IMR-90 (cell line): ENCODE measurements at regions not wholly inside any gene's neighbourhood (a gene's known extent, or its start where the extent isn't known, plus 50 kb on each side); places are given as distances from the start of the nearest gene placed in this dataset.

ENCODE experiments used
- ATAC-seq: fragments of 200-7000 bp; cut with Tn5 transposase; 2 replicates; pipeline ENCODE4 v1.9.1; 2020; ENCODE audit warnings: low read depth, mild to moderate bottlenecking, moderate library complexity
- BruUV-seq: library from RNA; stranded (reverse); fragments of 400-500 nt; replicated peaks from 2 replicates; lab custom pipeline; 2021; lab: Mats Ljungman, UMichigan
- CTCF ChIA-PET: fragments of 300-600 bp; formaldehyde crosslinking; extraction: SDS; loops from one replicate; lab custom pipeline; 2021; ENCODE audit warnings: antibody characterized with exemption; lab: Yijun Ruan, JAX
- POLR2A ChIA-PET: fragments of 300-600 bp; sonication (Branson Sonifier 250); formaldehyde crosslinking; loops from one replicate; lab custom pipeline; 2022; ENCODE audit warnings: antibody characterized with exemption; ENCODE audit not compliant: unreplicated experiment; lab: Charles Lee
- DNase-seq: peaks from one replicate; pipeline ENCODE4 v3.0.0; 2013
- H2AFZ ChIP-seq: replicated peaks from 2 replicates; pipeline ENCODE3; 2013; ENCODE audit warnings: low read length, mild to moderate bottlenecking; ENCODE audit not compliant: poor library complexity
- H2AK5ac ChIP-seq: 2 replicates; pipeline ENCODE4 v1.6.1; 2013; ENCODE audit warnings: low read depth, low read length, inconsistent platforms
- H2AK9ac ChIP-seq: replicated peaks from 2 replicates; pipeline ENCODE3; 2013; ENCODE audit warnings: mild to moderate bottlenecking, low read depth, low read length, moderate library complexity; ENCODE audit not compliant: poor library complexity
- H2BK120ac ChIP-seq: 2 replicates; pipeline ENCODE4 v1.6.1; 2013; ENCODE audit warnings: low read depth, low read length, inconsistent platforms
- H2BK15ac ChIP-seq: 3 replicates; pipeline ENCODE4 v1.6.1; 2013; ENCODE audit warnings: low read depth, low read length, inconsistent platforms
- H2BK20ac ChIP-seq: 2 replicates; pipeline ENCODE4 v1.6.1; 2013; ENCODE audit warnings: low read depth, mild to moderate bottlenecking, inconsistent platforms, low read length, moderate library complexity
- H2BK5ac ChIP-seq: 2 replicates; pipeline ENCODE4 v1.6.1; 2013; ENCODE audit warnings: mild to moderate bottlenecking, low read depth, low read length, inconsistent platforms; ENCODE audit not compliant: poor library complexity, severe bottlenecking
- H3K14ac ChIP-seq: replicated peaks from 2 replicates; pipeline ENCODE4 v1.6.1; 2013; ENCODE audit warnings: low read depth, low read length, inconsistent platforms
- H3K18ac ChIP-seq: 2 replicates; pipeline ENCODE4 v1.6.1; 2013; ENCODE audit warnings: low read depth, low read length, control low read depth
- H3K23ac ChIP-seq: 2 replicates; pipeline ENCODE4 v1.6.1; 2013; ENCODE audit warnings: low read depth, low read length, inconsistent platforms
- H3K27ac ChIP-seq: 2 replicates; pipeline ENCODE4 v1.5.1; 2013; ENCODE audit warnings: mild to moderate bottlenecking, control low read depth, low read length; ENCODE audit not compliant: insufficient read depth
- H3K27me3 ChIP-seq: 2 replicates; pipeline ENCODE4 v1.6.1; 2013; ENCODE audit warnings: low read length; ENCODE audit not compliant: control insufficient read depth, insufficient read depth
- H3K36me3 ChIP-seq: 2 replicates; pipeline ENCODE4 v1.6.1; 2013; ENCODE audit warnings: low read length, mixed read lengths; ENCODE audit not compliant: control insufficient read depth, insufficient read depth
- H3K4ac ChIP-seq: 2 replicates; pipeline ENCODE4 v1.6.1; 2013; ENCODE audit warnings: low read depth, low read length, inconsistent platforms
- H3K4me1 ChIP-seq: 2 replicates; pipeline ENCODE4 v1.6.1; 2013; ENCODE audit warnings: low read length, mixed read lengths; ENCODE audit not compliant: control insufficient read depth, insufficient read depth
- H3K4me2 ChIP-seq: 2 replicates; pipeline ENCODE4 v1.6.1; 2013; ENCODE audit warnings: low read depth, mild to moderate bottlenecking, control low read depth, low read length, moderate library complexity
- H3K4me3 ChIP-seq: 2 replicates; pipeline ENCODE4 v1.5.1; 2013; ENCODE audit warnings: low read depth, mild to moderate bottlenecking, control low read depth, low read length, moderate library complexity; ENCODE audit not compliant: insufficient read depth
- H3K56ac ChIP-seq: 2 replicates; pipeline ENCODE4 v1.6.1; 2013; ENCODE audit warnings: low read length, inconsistent platforms; ENCODE audit not compliant: insufficient read depth; ENCODE audit errors: extremely low read depth
- H3K79me1 ChIP-seq, 2 experiments: 2 replicates each; pipeline ENCODE4 v1.6.1; 2013; ENCODE audit warnings: low read length in 2 of 2, inconsistent platforms in 1 of 2, low read depth in 1 of 2
- H3K9ac ChIP-seq: 2 replicates; pipeline ENCODE4 v1.6.1; 2013; ENCODE audit warnings: low read depth, low read length, control low read depth
- H3K9me1 ChIP-seq: 2 replicates; pipeline ENCODE4 v1.6.1; 2013; ENCODE audit warnings: low read length, inconsistent platforms; ENCODE audit not compliant: insufficient read depth
- H3K9me3 ChIP-seq: 2 replicates; pipeline ENCODE4 v1.6.1; 2013; ENCODE audit warnings: low read length; ENCODE audit not compliant: control insufficient read depth, insufficient read depth
- H4K20me1 ChIP-seq: 2 replicates; pipeline ENCODE4 v1.6.1; 2013; ENCODE audit warnings: low read length, inconsistent platforms; ENCODE audit not compliant: insufficient read depth
- H4K5ac ChIP-seq: 2 replicates; pipeline ENCODE4 v1.6.1; 2013; ENCODE audit warnings: mild to moderate bottlenecking, low read depth, low read length, control low read depth
- H4K8ac ChIP-seq, 2 experiments: 2 replicates each; pipeline ENCODE4 v1.6.1; 2013; ENCODE audit warnings: low read depth in 2 of 2, low read length in 2 of 2, control low read depth in 1 of 2, inconsistent platforms in 1 of 2
- H4K91ac ChIP-seq: 2 replicates; pipeline ENCODE4 v1.6.1; 2013; ENCODE audit warnings: low read depth, low read length, inconsistent platforms; ENCODE audit not compliant: insufficient read depth
- MAZ ChIP-seq: IDR thresholded peaks from 2 replicates; pipeline ENCODE4 v1.6.1; 2012; ENCODE audit warnings: low read depth, mild to moderate bottlenecking, low read length, improper control_type of control experiment, moderate library complexity, borderline replicate concordance
- RFX5 ChIP-seq: IDR thresholded peaks from 2 replicates; pipeline ENCODE4 v1.8.0; 2012; ENCODE audit warnings: low read depth, mild to moderate bottlenecking, low read length, moderate library complexity
- WGBS, 2 experiments: methylation state at CpG; one replicate each; pipeline versions ENCODE4 v1.1.5 to v1.1.7; 2013; ENCODE audit warnings: missing lambda C conversion rate in 2 of 2; ENCODE audit not compliant: insufficient read length in 1 of 2; ENCODE audit errors: extremely low coverage in 2 of 2; 5-methylcytosine and 5-hydroxymethylcytosine counted together
- dilution Hi-C: fragments of 300-500 bp; cut with HindIII; formaldehyde crosslinking; loops from one replicate; pipeline ENCODE4 v1.14.3; 2018; ENCODE audit warnings: low sequenced_read_pairs; ENCODE audit not compliant: unreplicated experiment
- in situ Hi-C: fragments of 300-500 bp; cut with MboI; formaldehyde crosslinking; loops from 3 replicates; pipeline ENCODE4 v1.14.3; 2019; ENCODE audit warnings: low sequenced_read_pairs, inconsistent platforms, mixed read lengths
- intact Hi-C: fragments of 100-400 bp; cut with micrococcal nuclease; formaldehyde crosslinking; loops from 2 replicates; pipeline ENCODE4 v1.10.0; 2022
- TF ChIP-seq, protein P1 (sequence below): conservative IDR thresholded peaks from 2 replicates; pipeline ENCODE4 v1.5.1; 2012; ENCODE audit warnings: mild to moderate bottlenecking, low read depth, low read length, improper control_type of control experiment
- TF ChIP-seq, protein P2 (sequence below): fragments of 150-350 bp; IDR thresholded peaks from 2 replicates; pipeline ENCODE4 v1.6.1; 2017; ENCODE audit warnings: mild to moderate bottlenecking, antibody characterized with exemption, low read length, low read depth

DNA sequence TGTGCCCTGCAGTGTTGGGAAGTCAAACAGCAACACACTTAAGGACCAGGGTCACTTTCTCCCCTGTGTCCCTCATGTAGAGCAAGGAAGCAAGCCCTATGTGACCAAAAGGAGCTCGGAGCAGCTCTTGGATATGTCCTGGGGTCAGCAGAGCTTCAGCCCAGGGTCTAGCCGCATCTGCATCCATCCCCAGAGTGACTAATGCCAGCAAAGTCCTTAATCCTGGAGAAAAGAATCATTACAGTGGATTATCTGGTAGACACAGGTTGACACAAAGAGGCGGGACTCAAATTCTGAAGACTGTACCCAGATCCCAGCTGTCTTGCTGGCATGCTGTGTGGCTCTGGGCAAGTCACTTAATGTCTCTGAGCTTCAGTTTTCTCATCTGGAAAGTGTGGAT, 239.1 kb upstream of the PWP1 start:
- BruUV-seq, result no TSS peak
- CTCF ChIA-PET, result no interaction called here

More for the DNA sequence above, 239.1 kb upstream of the PWP1 start:
- Histone ChIP-seq H3K9me1 (no peaks in the 10 kb centered on the region), H2AK9ac (no peak overlapping the region), H3K27me3 (no peaks in the 10 kb centered on the region), H2AK5ac (no peak overlapping the region), H4K8ac (no peak overlapping the region), H3K9ac (no peak overlapping the region), H2AFZ (no peak overlapping the region), H2BK5ac (no peak overlapping the region), H3K18ac (no peak overlapping the region), H2BK20ac (no peak overlapping the region), H4K91ac (no peak overlapping the region), H2BK120ac (no peak overlapping the region), H2BK15ac (no peak overlapping the region), H3K4me2 (no peak overlapping the region), H4K5ac (no peak overlapping the region), H4K20me1 (no peaks in the 10 kb centered on the region), H3K4me1 (peaks cover 2% of the 10 kb centered on the region), H3K9me3 (no peaks in the 10 kb centered on the region), H3K23ac (no peak overlapping the region), H3K79me1 (no peaks in the 10 kb centered on the region), H3K4me3 (no peak overlapping the region), H3K36me3 (no peaks in the 10 kb centered on the region), H3K27ac (no peak overlapping the region), H3K56ac (no peak overlapping the region), H3K4ac (no peak overlapping the region), H3K14ac (no peak overlapping the region)
- DNase-seq, result no peak
- dilution Hi-C loops (no loop called here), in situ Hi-C loops (no loop called here), intact Hi-C loops (loop anchor here (5.0 kb wide), 1 partner anchor 161 kb away; no protein-coding TSS in a partner anchor)
- no peak for ATAC-seq
- TF ChIP-seq, protein P1, sequence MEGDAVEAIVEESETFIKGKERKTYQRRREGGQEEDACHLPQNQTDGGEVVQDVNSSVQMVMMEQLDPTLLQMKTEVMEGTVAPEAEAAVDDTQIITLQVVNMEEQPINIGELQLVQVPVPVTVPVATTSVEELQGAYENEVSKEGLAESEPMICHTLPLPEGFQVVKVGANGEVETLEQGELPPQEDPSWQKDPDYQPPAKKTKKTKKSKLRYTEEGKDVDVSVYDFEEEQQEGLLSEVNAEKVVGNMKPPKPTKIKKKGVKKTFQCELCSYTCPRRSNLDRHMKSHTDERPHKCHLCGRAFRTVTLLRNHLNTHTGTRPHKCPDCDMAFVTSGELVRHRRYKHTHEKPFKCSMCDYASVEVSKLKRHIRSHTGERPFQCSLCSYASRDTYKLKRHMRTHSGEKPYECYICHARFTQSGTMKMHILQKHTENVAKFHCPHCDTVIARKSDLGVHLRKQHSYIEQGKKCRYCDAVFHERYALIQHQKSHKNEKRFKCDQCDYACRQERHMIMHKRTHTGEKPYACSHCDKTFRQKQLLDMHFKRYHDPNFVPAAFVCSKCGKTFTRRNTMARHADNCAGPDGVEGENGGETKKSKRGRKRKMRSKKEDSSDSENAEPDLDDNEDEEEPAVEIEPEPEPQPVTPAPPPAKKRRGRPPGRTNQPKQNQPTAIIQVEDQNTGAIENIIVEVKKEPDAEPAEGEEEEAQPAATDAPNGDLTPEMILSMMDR, result no peak
- no peak for TF ChIP-seq MAZ
- TF ChIP-seq, protein P2, sequence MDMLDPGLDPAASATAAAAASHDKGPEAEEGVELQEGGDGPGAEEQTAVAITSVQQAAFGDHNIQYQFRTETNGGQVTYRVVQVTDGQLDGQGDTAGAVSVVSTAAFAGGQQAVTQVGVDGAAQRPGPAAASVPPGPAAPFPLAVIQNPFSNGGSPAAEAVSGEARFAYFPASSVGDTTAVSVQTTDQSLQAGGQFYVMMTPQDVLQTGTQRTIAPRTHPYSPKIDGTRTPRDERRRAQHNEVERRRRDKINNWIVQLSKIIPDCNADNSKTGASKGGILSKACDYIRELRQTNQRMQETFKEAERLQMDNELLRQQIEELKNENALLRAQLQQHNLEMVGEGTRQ, result no peak
- TF ChIP-seq RFX5, result no peak
- POLR2A ChIA-PET, result no interaction called here
- 90% methylated on average over 1 of the region's 3 CpGs; no CpG with 5 or more reads in 1 of the 2 experiments for WGBS, 2 experiments
